ENCODE measurements at regions not wholly inside any gene's neighbourhood (a gene's known extent, or its start where the extent isn't known, plus 50 kb on each side); places are given as distances from the start of the nearest gene placed in this dataset.

DNA sequence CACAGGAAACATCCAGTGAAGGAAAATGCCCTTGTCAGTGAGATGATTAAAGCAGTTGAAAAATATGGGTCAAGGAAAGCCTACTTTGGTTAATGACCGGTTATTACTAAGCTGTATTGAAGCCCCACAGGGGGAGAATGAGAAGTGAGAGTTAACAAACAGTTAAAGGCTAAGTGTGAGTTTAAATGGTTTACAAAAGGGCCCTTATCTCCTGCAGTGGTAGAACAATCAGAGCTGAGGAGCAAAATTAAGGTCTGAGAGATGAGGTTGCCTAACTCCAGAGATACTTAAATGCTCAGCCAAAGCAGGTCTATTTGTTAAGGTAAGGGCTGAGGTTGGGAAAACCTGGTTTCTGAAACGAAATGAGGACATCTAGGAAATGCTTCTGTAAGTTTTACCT lies 75.1 kb upstream of the FER start:
- TF ChIP-seq EZH2 (IDR thresholded peaks at IDR 0.05; ENCODE audit: borderline replicate concordance, low read depth, low read length, severe bottlenecking) = no peak
- TF ChIP-seq, protein P1, sequence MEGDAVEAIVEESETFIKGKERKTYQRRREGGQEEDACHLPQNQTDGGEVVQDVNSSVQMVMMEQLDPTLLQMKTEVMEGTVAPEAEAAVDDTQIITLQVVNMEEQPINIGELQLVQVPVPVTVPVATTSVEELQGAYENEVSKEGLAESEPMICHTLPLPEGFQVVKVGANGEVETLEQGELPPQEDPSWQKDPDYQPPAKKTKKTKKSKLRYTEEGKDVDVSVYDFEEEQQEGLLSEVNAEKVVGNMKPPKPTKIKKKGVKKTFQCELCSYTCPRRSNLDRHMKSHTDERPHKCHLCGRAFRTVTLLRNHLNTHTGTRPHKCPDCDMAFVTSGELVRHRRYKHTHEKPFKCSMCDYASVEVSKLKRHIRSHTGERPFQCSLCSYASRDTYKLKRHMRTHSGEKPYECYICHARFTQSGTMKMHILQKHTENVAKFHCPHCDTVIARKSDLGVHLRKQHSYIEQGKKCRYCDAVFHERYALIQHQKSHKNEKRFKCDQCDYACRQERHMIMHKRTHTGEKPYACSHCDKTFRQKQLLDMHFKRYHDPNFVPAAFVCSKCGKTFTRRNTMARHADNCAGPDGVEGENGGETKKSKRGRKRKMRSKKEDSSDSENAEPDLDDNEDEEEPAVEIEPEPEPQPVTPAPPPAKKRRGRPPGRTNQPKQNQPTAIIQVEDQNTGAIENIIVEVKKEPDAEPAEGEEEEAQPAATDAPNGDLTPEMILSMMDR (IDR thresholded peaks at IDR 0.05; ENCODE audit: borderline replicate concordance, extremely low read depth, low read length, poor library complexity, severe bottlenecking) = no peak
